HG03064 (cell line): ENCODE measurements at regions not wholly inside any gene's neighbourhood (a gene's known extent, or its start where the extent isn't known, plus 50 kb on each side); places are given as distances from the start of the nearest gene placed in this dataset.

ENCODE experiments used
- ATAC-seq: cut with Tn5 transposase; IDR thresholded peaks from one replicate; pipeline ENCODE4 v1.9.1; 2021; ENCODE audit warnings: low read depth; ENCODE audit not compliant: unreplicated experiment

- ATAC-seq, result no peak
Observed at GRCh38 chr2:84290537-84290936, 168.5 kb downstream of the SUCLG1 start.

DNA sequence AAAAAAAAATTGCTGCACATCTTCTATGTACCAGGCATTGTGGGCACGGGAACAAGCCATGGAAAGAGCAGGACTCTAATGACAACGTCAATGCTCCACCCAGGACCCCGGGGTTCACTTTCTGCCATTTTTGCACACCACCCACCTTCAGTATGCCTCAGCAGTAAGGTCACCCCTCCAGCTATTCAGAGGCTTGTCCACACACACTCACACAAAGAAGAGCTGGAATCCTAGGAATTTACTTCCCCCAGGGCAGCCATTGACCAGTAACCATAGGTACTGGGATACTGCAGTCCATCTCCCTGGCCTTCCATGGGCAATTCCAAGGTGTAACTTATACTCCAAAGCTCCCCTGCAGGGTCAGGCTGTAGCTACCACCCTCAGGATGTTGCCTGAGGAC is 170.8 kb downstream of the SUCLG1 start:
- ATAC-seq, result no peak

GRCh38 chr2:84286878-84287277 is 172.2 kb downstream of the SUCLG1 start:
- no peak for ATAC-seq

- ATAC-seq, result no peak
Observed at GRCh38 chr2:84285056-84285747, 173.9 kb downstream of the SUCLG1 start.

- no peak for ATAC-seq
Observed at GRCh38 chr2:84283506-84283905, 175.6 kb downstream of the SUCLG1 start.

DNA sequence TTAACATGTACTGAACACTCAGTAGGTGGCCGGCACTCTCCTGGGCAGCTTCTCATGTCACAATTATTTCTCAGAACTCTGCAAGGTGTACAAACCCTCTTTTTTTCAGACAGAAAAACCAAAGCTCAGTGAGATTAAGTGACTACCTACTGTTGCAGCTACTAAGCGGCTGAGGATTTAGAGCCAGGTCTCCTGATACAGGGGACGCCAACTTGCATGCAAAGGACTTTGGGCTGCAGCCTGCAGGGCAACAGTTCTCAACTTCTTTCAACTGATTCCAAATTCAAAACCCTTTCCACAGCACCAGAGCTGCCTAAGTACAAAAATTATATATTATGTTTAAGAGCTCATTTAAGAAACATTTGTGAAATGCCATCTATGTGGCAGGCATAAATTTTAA is 177.6 kb downstream of the SUCLG1 start:
- ATAC-seq, result no peak

- no peak for ATAC-seq
Observed at GRCh38 chr2:84280873-84281272, 178.2 kb downstream of the SUCLG1 start.

DNA sequence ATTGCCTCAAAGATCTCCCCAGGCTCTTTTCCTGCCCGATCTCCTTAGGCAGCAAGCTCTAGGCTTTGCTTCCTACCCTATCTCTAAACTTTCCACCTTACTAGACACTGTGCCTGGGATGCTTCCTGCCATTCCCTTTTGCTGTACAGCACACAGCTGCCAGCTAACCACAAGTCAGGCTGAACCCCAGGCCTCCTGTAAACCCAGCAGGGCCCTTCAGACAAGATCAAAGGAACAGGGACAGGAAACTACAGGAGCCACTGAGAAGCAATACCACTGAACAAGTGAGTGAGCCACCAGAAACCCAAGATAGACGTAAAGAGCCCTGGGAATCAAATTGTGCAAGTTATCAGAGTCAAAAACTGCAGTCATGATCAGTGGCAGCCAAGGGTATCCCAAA is 180.7 kb downstream of the SUCLG1 start:
- no peak for ATAC-seq

DNA sequence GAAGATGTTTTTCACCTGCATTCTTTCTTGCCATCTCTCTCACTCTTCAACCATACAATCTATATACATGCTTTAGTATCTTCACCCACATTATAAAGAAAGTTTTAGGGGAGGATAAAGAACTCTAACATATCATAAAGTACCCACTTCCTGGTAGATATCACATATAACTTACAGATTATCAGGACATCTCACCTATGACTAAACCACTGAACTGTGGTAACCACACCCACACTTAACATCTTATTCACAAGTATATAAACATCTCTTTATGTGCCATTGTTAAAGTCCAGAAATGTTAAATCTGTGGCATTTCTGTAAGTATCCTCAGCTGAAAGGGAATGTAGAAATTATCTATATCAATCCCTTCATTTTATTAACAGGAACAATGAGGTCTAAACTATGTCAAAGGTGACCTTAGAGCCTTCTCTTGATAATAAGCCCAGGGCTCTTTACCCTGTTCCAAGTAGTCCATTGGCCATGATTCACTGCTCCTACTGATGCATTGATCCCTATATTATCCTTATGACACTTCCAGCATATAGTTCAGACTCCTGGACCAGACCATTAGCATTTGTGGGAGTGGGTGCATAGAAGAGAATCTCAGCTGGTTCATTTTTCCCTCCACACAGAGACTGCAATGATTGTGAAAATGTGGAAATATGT is 182.4 kb downstream of the SUCLG1 start:
- ATAC-seq, result no peak

- no peak for ATAC-seq
Observed at GRCh38 chr2:84273406-84273805, 185.7 kb downstream of the SUCLG1 start.

GRCh38 chr2:84271977-84272376 is 187.1 kb downstream of the SUCLG1 start:
- no peak for ATAC-seq

DNA sequence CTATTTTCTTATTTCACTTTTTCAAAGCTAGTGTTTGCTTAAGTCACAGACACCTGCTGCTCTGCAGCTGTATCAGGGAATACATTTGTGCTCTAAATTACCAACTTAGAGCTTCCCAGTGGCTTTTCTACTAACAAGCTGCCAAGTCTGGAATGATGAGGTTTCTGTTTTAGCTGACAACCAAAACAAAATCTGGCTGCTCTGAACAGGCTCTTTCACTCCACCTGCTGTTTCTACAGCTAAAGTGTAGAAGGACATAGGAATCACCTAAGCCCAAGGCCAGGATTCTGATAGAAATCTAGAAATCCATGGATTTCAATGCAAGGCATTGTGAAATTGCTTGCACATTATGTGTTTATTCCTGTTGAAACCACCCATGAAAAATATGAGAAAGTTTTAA is 201.2 kb downstream of the SUCLG1 start:
- no peak for ATAC-seq

- ATAC-seq, result no peak
Observed at GRCh38 chr2:84251651-84252302, 207.3 kb downstream of the SUCLG1 start.

GRCh38 chr2:84249140-84249539 is 209.9 kb downstream of the SUCLG1 start:
- ATAC-seq, result no peak

DNA sequence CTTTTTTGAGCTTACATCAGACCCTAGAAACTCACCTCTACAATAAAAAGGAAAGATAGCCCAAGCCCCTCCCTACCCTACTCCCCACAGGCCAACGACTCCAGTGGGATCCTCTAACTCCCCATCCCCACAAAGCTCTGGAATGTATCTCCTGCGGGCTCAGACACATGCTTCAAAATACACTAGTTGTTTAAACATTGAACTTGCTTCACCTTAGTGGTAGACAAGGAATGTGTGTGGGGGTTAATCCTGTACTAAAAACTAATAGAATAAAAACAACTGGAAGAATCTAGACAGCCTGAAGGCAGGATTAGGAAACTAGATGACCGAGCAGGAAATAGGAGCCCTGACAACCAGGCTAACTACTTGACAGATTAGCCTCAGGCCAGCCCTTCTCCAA is 211.5 kb downstream of the SUCLG1 start:
- no peak for ATAC-seq

DNA sequence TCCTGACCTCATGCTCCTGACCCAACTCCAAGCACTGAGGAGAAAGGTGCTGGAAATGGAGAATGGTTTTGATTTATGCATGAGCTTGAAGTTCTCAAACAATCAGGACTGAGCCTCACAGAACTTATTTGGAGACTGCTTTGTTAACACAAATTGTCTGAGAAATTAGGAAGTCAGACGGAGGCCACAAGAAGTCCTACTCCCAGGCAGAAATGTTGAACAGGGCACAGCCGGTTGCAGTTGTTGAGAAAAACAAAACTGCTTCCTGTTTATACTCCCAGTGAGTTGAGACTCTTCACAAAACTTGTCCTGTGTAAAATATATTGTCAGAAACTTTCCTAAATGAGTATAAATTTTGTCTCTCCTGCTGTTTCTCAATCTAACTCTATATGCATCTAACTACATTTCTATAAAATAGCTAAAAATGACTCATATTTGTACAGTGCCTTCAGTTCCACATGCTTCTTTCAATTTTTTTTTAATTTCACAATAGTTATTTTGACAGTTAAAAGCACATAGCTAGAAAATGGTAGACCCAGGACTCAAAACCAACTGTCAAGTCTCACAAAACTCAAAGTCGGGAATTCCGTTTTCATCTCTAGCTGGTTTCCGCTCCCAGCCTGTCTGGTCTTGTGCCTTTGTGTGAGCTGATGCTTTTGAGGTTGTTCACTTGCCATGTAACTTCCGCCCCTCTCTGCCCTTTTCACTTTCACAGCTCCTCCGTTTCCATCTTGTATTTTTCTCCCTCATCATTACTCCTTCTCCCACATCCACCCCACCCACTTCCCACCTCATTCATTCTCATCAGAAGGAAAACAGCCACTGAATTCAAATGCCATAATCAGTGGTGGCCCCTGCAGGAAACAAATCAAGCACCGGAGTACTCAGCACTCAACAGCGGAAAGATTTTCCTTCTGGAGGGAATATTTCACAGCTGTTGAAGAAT is 215.0 kb downstream of the SUCLG1 start:
- no peak for ATAC-seq

DNA sequence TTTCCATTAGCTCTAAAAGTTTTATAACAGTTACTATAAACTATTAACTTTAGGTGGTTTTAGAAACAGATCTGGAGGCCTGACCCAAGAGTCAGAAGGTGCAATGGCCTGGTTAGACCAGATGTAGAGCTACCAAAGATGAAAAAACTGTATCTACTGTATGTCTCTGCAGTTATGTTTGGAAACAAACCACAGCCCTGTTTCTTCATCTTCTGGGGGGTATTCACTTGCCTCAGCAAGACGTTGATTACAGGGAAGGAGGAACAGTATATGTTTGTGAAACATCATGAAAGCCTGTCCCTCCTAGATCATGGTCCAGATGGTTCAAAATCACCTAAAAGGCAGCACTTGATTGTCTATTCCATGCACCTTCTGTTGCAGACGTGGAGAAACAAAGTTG is 220.2 kb downstream of the SUCLG1 start:
- ATAC-seq, result no peak

- ATAC-seq, result no peak
Observed at GRCh38 chr2:84236288-84236687, 222.8 kb downstream of the SUCLG1 start.

GRCh38 chr2:84234103-84234502 is 225.0 kb downstream of the SUCLG1 start:
- ATAC-seq, result no peak

- no peak for ATAC-seq
Observed at GRCh38 chr2:84231478-84231877, 227.6 kb downstream of the SUCLG1 start.

- ATAC-seq, result no peak
Observed at GRCh38 chr2:84224121-84224520, 235.0 kb downstream of the SUCLG1 start.
